ENCODE measurements at regions not wholly inside any gene's neighbourhood (a gene's known extent, or its start where the extent isn't known, plus 50 kb on each side); places are given as distances from the start of the nearest gene placed in this dataset.

GRCh38 chr3:117625174-117625573 is 915.6 kb downstream of the TUSC7 start:
- TF ChIP-seq POLR2A (IDR thresholded peaks at IDR 0.05; ENCODE audit: low read length), result no peak
- TF ChIP-seq GATA1 (IDR thresholded peaks at IDR 0.05; ENCODE audit: low read depth, low read length), result no peak
